AG04449 (cell line): ENCODE measurements at regions not wholly inside any gene's neighbourhood (a gene's known extent, or its start where the extent isn't known, plus 50 kb on each side); places are given as distances from the start of the nearest gene placed in this dataset.

Experiments
- CTCF ChIA-PET: fragments of 350-600 bp; formaldehyde crosslinking; extraction: SDS; loops from one replicate; lab custom pipeline; 2021; ENCODE audit warnings: antibody characterized with exemption; lab: Yijun Ruan, JAX
- POLR2A ChIA-PET: fragments of 400-600, 350-600 bp; formaldehyde crosslinking; extraction: SDS; loops from one replicate; lab custom pipeline; 2020; ENCODE audit warnings: antibody characterized with exemption, inconsistent platforms; lab: Yijun Ruan, JAX
- DNase-seq: peaks from one replicate; pipeline ENCODE4 v3.0.0-alpha.2; 2010; ENCODE audit warnings: low read depth, low spot score
- H3K4me3 ChIP-seq: 2 replicates; pipeline ENCODE4 v1.5.1; 2011; ENCODE audit warnings: low read depth, mild to moderate bottlenecking, control low read depth, low read length
- CTCF ChIP-seq: IDR thresholded peaks from one replicate; pipeline ENCODE4 v1.5.1; 2011; ENCODE audit warnings: mild to moderate bottlenecking, moderate library complexity, low read length, control low read depth, inconsistent platforms; ENCODE audit not compliant: insufficient read depth; ENCODE audit errors: missing control alignments

GRCh38 chr14:34364201-34364600, 97.8 kb downstream of the SPTSSA start:
- POLR2A ChIA-PET, result no interaction called here
- CTCF ChIA-PET, result interaction anchor here (1.0 to 1.6 kb wide), 4 partner anchors 8 to 39 kb away, joined by 3 to 7 read pairs (median 4); no protein-coding TSS in a partner anchor
- no peak for DNase-seq
- no peak overlapping the region for H3K4me3 ChIP-seq
- TF ChIP-seq CTCF, result no peak

- ChIA-PET CTCF (interaction anchor here (1.0 to 1.6 kb wide), 2 partner anchors 32 to 35 kb away, joined by 3 to 4 read pairs; no protein-coding TSS in a partner anchor), POLR2A (no interaction called here)
- DNase-seq, result no peak
- H3K4me3 ChIP-seq, result no peak overlapping the region
- no peak for TF ChIP-seq CTCF
Observed at GRCh38 chr14:34363733-34364134, 98.3 kb downstream of the SPTSSA start.

- CTCF ChIA-PET, result interaction anchor here (0.6 to 2.3 kb wide), 3 partner anchors 31 to 38 kb away, joined by 3 to 8 read pairs (median 4); no protein-coding TSS in a partner anchor
- TF ChIP-seq CTCF, result no peak
- H3K4me3 ChIP-seq, result no peak overlapping the region
- DNase-seq, result no peak
- POLR2A ChIA-PET, result no interaction called here
Observed at GRCh38 chr14:34362641-34363251, 99.3 kb downstream of the SPTSSA start.

GRCh38 chr14:34361504-34362011, 100.5 kb downstream of the SPTSSA start:
- DNase-seq, result no peak
- ChIA-PET CTCF (interaction anchor here (2.3 kb wide), 1 partner anchor 30 kb away, joined by 8 read pairs; no protein-coding TSS in a partner anchor), POLR2A (no interaction called here)
- no peak overlapping the region for H3K4me3 ChIP-seq
- no peak for TF ChIP-seq CTCF

GRCh38 chr14:34359420-34360117, 102.5 kb downstream of the SPTSSA start:
- ChIA-PET CTCF (interaction anchor here (1.2 to 1.7 kb wide), 2 partner anchors 35 to 37 kb away, joined by 3 to 5 read pairs; no protein-coding TSS in a partner anchor), POLR2A (no interaction called here)
- H3K4me3 ChIP-seq, result no peak overlapping the region
- no peak for DNase-seq
- no peak for TF ChIP-seq CTCF

GRCh38 chr14:34356264-34356654, 105.8 kb downstream of the SPTSSA start:
- POLR2A ChIA-PET, result no interaction called here
- no peak for DNase-seq
- CTCF ChIA-PET, result interaction anchor here (2.0 kb wide), 2 partner anchors 9 to 33 kb away, joined by 7 to 8 read pairs; no protein-coding TSS in a partner anchor
- TF ChIP-seq CTCF, result no peak
- H3K4me3 ChIP-seq, result no peak overlapping the region
